Coronary artery (tissue), 2 donors: ENCODE measurements at regions not wholly inside any gene's neighbourhood (a gene's known extent, or its start where the extent isn't known, plus 50 kb on each side); places are given as distances from the start of the nearest gene placed in this dataset.
"Not testable (repeated sequence)": the region's sequence is repeated elsewhere in the genome, so short reads cannot be mapped to it uniquely, and the experiment has no call there.

ENCODE experiments used
- DNase-seq: peaks from one replicate; pipeline ENCODE4 v3.0.0-alpha.2; 2017; ENCODE audit warnings: low spot score
- H3K27ac ChIP-seq, 2 donors: fragments of 200-600 bp; sonication (generic); one replicate each; pipeline ENCODE4 v1.5.1; 2016 to 2019
- H3K4me3 ChIP-seq: fragments of 200-600 bp; sonication (generic); 2 replicates; pipeline ENCODE4 v1.5.1; 2016; ENCODE audit warnings: mild to moderate bottlenecking, moderate library complexity
- CTCF ChIP-seq: fragments of 200-600 bp; sonication (generic); IDR thresholded peaks from one replicate; pipeline ENCODE4 v1.5.1; 2019; ENCODE audit warnings: antibody characterized with exemption

DNA sequence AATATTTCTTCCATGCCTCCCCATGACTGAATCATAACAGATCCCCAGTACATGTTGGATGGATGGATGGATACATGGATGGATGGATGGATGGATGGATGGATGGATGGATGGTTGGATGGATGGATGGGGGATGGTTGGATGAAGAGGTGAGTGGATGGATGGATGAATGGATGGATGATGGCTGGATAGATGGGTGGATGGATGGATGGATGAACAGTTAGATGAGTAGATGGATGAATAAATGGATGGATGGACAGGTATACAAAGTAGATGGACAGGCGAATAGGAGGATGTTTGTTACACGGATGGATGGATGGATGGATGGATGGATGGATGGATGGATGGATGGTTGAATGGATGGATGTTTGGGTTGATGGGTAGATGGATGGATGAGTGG, 120.0 kb upstream of the HAND1 start:
- TF ChIP-seq CTCF, result no peak
- DNase-seq, result no peak
- Histone ChIP-seq H3K4me3 (no peak overlapping the region), H3K27ac (no peak overlapping the region)

DNA sequence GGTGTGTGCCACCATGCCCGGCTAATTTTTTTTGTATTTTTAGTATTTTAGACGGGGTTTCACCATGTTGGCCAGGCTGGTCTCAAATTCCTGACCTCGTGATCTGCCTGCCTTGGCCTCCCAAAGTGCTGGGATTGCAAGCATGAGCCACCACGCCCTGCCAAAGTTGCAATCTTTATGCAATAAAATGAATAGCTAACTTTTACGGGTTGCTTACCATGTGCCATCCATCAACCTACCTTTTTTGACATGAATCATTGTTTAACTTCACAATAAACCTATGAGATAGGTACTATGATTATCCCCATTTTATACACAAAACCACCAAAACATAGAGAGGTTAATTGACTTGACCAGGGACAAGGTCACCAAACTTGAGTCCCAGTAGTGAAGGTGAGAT, 118.8 kb upstream of the HAND1 start:
- not testable (repeated sequence) for H3K27ac ChIP-seq, H3K4me3 ChIP-seq, DNase-seq

DNA sequence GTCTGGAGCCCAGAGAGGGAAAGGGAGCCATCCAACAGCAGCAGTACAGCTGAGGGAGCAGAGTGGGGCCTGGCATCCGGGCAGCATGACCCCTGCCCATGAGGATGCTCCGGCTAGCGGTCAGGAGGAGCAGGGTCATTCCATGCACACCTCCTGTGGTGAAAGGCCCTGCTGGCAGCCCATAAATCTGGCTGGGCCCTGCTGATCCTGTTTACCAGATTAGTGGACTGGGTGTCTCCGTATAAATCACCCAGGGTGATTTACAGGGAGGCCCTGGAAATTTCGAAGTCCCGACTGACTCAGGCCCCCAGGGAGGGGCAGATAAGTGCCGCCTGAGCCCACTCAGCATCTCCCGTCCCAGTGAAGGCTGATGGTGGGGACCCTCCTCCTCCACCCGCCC, 117.6 kb upstream of the HAND1 start:
- no peak for DNase-seq
- TF ChIP-seq CTCF, result no peak
- no peak overlapping the region for H3K4me3 ChIP-seq
- no peak overlapping the region for H3K27ac ChIP-seq

DNA sequence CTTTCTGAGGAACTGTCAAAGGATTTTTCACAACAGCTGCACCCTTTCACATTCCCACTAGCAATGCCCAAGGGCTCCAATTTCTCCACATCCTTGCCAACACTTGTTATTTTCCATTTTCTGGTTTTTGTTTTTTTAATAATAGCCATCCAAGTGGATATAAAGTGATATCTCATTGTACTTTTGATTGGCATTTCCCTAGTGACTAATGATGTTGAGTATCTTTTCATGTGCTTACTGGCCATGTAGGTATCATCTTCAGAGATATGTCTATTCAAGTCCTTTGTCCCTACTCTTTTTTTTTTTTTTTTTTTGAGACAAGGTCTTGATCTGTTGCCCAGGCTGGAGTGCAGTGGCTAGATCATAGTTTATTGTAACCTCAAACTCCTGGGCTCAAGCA, 115.8 kb upstream of the HAND1 start:
- no peak for TF ChIP-seq CTCF
- Histone ChIP-seq H3K27ac (no peak overlapping the region), H3K4me3 (no peak overlapping the region)
- no peak for DNase-seq

DNA sequence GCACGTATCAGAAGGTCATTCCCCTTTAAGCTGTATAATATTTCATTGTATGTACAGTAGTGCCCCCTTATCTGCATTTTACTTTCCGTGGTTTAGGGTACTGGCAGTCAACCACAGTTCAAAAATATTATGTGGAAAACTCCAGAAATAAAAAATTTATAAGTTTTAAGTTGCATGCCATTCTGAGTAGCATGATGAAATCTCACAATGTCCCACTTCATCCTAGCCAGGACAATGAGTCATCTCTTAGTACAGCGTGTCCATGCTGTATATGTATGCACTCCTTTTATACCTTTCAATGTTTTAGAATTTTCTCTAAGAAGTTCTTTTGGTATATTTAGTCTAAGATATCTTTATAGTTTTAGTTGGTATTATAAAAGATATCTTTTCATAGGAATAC, 115.0 kb upstream of the HAND1 start:
- DNase-seq, result no peak
- H3K27ac ChIP-seq, result no peak overlapping the region
- no peak overlapping the region for H3K4me3 ChIP-seq
- TF ChIP-seq CTCF, result no peak

- no peak for TF ChIP-seq CTCF
- DNase-seq, result no peak
- no peak overlapping the region for H3K27ac ChIP-seq
- H3K4me3 ChIP-seq, result no peak overlapping the region
Measured at GRCh38 chr5:154590093-154590724, 112.2 kb upstream of the HAND1 start.

GRCh38 chr5:154589511-154589910, 111.5 kb upstream of the HAND1 start:
- no peak for TF ChIP-seq CTCF
- DNase-seq, result no peak
- Histone ChIP-seq H3K27ac (no peak overlapping the region), H3K4me3 (no peak overlapping the region)

- H3K27ac ChIP-seq, DNase-seq, H3K4me3 ChIP-seq: not testable (repeated sequence)
Measured at GRCh38 chr5:154588833-154589425, 110.9 kb upstream of the HAND1 start.
